GM18873 (cell line): ENCODE measurements at regions not wholly inside any gene's neighbourhood (a gene's known extent, or its start where the extent isn't known, plus 50 kb on each side); places are given as distances from the start of the nearest gene placed in this dataset.

Source experiments
- ATAC-seq: cut with Tn5 transposase; IDR thresholded peaks from one replicate; pipeline ENCODE4 v1.9.1; 2021; ENCODE audit warnings: mild to moderate bottlenecking, moderate library complexity, moderate number of reproducible peaks; ENCODE audit not compliant: unreplicated experiment, low FRiP score

- no peak for ATAC-seq
Observed at GRCh38 chr4:43757147-43757546, 691.5 kb downstream of the KCTD8 start.

- ATAC-seq: no peak
Observed at GRCh38 chr4:43758836-43759235, 689.8 kb downstream of the KCTD8 start.

- no peak for ATAC-seq
Observed at GRCh38 chr4:43763029-43763610, 685.5 kb downstream of the KCTD8 start.

GRCh38 chr4:43765514-43765913 lies 683.1 kb downstream of the KCTD8 start:
- ATAC-seq: no peak

- no peak for ATAC-seq
Observed at GRCh38 chr4:43766648-43767047, 682.0 kb downstream of the KCTD8 start.

GRCh38 chr4:43776371-43776770 lies 672.2 kb downstream of the KCTD8 start:
- ATAC-seq: no peak

GRCh38 chr4:43778187-43778915 lies 670.3 kb downstream of the KCTD8 start:
- ATAC-seq: no peak

DNA sequence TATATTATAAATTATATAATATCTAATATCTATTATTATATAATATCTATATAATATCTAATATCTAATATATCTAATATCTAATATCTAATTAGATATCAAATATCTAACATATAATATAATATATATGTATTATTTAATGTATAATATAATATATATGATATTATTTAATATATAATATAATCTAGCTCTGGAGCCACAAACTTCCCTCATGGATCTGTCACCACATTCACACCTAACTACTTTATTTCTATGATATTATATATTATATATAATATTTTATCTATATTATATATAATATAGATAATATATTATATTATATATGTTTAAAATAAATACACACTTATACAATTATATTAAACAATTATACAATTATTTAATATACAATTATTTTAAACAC lies 667.5 kb downstream of the KCTD8 start:
- no peak for ATAC-seq

DNA sequence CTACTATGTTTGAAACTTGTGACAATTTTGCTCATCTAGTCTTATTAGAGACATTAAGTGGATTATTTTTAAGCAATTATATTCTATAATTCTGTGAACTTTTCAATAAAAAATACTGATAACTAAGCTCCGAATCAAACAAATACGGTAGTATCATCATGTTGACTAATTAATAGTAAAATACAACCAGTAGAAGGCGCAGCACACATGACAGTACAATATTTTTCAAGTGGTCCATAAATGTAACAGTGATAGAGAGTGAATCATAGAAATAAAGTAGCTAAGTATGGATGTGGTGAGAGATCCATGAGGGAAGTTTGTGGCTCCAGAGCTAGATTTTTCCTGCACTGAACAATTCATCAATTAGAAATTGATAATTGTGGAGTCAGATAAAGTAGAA lies 666.2 kb downstream of the KCTD8 start:
- ATAC-seq: no peak

GRCh38 chr4:43816116-43816515 lies 632.5 kb downstream of the KCTD8 start:
- no peak for ATAC-seq

DNA sequence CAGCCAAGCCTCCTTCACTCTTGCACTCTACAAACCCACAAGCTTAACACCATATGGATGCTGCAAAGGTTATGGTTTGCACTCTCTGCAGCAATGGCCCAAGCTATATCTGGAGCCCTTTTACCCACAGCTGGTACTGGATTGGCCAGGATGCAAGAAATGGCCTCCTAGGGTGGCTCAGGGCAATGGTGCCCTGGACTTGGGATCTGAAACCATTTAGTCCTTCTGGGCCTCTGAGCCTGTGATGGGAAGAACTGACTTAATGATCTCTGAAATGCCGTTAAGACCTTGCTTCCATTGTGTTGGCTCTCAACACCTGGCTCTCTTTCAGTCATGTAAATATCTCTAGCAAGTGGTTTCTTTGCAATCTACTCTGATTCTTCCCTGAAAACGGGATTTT lies 626.0 kb downstream of the KCTD8 start:
- no peak for ATAC-seq

GRCh38 chr4:43835869-43836268 lies 612.7 kb downstream of the KCTD8 start:
- no peak for ATAC-seq

DNA sequence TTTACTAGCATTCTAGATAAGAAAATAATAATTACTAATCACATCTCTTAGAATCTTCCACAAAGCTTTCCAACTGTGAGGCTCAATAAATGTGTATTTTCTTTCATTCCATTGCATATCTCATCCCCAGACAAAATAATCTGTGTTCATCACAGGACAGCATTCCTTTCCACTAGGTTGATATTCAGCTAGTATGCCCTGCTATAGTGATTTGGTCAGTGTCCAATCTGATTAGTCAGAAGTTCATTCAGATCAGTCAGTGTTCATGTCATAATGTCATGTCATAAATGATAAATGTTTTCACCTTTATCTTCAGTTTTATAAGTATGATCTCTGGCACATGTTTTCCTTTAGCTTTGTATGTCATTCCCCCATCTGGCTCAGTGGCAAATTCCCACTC lies 611.4 kb downstream of the KCTD8 start:
- ATAC-seq: no peak

GRCh38 chr4:43837604-43838003 lies 611.0 kb downstream of the KCTD8 start:
- ATAC-seq: no peak

DNA sequence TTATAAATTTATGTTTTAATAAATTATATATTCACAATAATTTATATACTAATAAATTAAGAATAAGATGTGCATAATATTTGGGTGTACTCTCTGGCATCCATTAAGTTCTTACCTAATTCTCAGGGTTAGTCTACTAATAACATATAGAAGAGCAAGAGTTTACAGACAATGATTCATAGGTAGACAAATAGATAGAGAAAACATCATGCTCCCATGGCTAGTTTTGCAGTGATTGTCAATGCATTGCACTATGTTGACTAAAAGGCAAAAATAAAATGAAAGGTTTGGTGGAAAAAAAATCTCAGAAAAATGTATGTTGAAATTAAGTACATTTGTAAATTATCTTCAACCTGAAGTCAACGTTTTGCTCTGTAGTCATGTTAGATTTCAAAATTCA lies 606.0 kb downstream of the KCTD8 start:
- ATAC-seq: no peak

DNA sequence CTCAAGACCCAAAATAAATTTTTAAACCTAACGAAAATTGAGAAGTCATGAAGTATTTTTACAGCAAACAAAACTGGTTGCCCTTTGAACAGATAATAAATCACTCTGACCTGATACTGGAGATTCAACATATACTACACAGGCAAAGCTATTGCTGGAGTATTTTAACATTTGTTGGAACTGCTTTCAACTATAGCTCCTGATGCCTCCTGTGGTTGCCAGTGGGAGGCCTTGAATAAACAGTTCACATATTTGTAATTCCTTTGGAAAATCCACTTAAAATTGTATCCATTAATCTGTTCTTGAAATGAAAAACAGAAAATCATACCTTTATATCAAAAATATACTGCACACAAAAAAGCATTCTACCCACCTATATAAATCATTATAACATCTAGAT lies 605.1 kb downstream of the KCTD8 start:
- ATAC-seq: no peak

- ATAC-seq: no peak
Observed at GRCh38 chr4:43846111-43846587, 602.5 kb downstream of the KCTD8 start.

GRCh38 chr4:43853565-43854264 lies 594.9 kb downstream of the KCTD8 start:
- ATAC-seq: no peak

- ATAC-seq: no peak
Observed at GRCh38 chr4:43855283-43855682, 593.3 kb downstream of the KCTD8 start.

DNA sequence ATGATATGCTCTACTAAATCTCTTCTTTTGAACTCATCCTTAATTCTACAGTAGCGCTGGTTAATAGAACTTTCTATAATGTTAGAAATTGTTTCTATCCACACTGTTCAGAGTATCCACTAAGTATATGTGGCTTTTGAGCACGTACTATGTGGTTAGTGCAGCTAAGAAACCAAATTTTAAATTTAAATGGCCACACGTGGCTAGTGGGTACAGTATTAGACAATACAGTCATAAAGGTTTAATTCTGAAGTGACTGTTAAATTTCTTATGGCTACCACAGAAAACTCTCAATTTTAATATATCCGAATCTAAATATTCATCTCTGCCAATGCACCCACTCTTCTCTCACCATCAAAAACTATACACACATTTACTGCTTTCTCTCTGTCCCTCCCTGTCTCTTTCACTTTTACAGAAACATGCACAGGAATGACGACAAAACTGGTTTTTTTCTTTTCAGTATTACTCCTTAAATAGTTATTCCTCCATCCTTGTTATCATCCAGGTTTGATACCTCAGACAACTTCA lies 583.9 kb downstream of the KCTD8 start:
- no peak for ATAC-seq

DNA sequence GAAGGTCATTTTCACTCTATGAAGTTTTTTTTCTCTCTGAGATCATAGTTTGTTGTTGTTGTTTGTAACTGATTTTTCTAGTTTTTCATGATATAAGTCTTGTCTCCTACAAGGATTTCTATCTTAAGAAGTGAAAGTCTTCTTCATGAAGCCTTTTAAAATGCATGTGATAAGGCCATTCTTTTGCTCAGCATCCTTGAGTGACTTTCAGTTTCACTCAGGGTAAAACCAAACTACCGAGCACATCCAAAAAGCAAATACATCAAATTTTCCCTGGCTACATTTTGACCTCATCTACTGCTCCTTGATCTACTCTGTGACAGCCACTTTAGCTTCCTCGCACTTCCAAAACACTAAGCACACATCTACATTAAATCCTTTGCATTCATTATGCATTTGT lies 580.7 kb downstream of the KCTD8 start:
- no peak for ATAC-seq
